Right forelimb (tissue), 1 donor: ENCODE measurements at regions not wholly inside any gene's neighbourhood (a gene's known extent, or its start where the extent isn't known, plus 50 kb on each side); places are given as distances from the start of the nearest gene placed in this dataset.
"Not testable (repeated sequence)": the region's sequence is repeated elsewhere in the genome, so short reads cannot be mapped to it uniquely, and the experiment has no call there.

Experiments
- DNase-seq: peaks from one replicate; pipeline ENCODE4 v3.0.0-alpha.2; 2018

DNA sequence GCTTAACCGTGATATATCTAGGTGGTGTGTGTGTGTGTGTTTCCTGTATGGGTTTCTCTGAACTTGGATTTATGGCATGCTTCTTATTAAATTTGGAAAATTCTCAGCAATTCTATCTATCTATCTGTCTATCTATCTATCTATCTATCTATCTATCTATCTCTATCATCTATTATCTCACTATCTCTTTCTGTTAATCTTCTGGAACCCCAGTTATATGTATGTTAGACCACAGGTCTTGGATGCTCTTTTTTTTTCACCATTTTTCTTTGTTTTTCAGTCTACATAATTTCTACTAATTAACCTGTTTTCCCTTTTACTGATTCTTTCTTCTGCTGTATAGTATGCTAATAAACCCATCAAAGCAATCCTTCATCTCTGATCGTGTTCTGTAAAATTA is 538.0 kb downstream of the PTPRU start:
- no peak for DNase-seq

DNA sequence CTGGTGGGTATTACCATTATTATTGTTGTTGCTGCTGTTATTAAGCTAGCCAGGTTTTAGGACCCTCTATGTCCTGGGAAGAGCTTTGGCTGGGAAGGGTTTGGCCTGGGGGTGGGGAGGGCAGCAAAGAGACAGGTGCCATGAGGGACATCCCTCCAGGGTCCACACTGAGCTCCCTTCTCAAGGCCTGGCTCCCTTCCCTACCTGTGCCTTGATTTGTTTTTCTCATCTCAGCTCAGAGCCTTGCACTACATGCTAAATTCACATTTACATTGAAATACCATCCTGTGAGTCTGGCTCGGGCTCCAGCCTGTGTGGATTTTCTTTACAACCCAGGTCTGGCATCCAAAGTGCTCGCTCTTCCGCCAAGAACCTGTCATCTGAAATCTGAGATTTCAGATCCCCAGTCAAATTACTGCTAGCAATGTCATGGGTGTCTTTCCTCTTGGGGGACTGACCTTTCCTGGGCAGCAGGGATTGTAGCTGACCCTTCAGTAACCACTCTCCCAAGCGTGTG is 536.3 kb downstream of the PTPRU start:
- no peak for DNase-seq

DNA sequence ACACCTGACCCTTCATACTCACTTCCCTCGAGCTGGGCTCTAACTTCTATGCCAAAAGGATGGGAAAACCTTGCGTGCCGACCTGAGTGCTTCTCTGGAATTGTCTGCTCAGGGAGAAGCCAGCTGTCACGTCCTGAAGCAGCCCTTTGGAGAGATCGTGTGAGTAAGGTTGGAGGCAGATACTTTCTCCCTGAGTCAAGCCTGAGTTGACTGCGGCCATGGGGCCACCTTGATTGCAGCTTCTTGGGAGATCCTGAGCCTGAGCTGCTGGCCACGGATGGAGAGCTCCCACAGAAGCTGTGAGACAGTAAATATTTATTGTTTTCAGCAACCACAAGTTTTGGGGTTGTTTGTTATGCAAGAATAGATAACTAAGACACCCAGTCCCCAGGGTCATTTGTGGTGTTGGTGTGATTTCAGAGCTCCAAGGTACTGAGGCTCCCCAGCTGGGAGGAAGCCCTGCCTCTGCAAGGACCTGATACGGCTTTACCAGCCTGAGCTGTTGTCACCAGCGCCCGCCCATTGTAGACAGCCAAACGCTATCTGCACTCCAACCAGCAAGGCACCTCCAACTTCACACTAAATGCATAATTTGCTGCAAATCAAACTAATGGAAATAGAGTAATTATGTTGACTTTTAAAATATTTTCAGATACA is 531.6 kb downstream of the PTPRU start:
- DNase-seq, result no peak

DNA sequence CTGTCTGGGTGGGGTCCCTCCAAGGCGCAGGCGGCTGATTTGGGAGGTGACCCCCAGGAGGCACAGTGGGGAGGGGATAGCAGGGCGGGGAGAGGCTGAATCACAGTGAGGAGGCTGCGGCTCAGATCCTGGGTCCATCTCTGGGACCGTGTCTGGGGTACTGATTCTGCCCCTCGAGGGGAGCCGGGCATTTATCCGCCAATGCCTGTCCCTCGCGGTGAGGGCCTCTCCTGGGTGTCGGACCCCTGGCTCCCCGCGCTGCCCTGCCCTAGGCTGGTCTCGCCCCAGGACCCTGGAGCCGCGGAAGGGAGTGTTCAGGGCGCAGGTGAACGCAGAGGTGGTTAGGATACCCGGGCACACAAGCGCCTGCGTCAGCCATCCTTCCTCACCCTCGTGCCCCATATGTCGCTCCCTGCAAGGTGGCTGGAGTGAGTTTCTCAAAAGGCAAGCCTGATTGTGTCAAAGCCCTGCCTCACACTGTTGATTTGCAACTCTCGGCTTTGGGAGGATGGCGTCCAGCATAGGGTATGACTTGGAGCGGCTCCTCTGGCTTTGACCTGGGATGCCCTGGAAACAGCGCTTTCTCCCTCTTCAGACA is 530.9 kb downstream of the PTPRU start:
- DNase-seq, result no peak

DNA sequence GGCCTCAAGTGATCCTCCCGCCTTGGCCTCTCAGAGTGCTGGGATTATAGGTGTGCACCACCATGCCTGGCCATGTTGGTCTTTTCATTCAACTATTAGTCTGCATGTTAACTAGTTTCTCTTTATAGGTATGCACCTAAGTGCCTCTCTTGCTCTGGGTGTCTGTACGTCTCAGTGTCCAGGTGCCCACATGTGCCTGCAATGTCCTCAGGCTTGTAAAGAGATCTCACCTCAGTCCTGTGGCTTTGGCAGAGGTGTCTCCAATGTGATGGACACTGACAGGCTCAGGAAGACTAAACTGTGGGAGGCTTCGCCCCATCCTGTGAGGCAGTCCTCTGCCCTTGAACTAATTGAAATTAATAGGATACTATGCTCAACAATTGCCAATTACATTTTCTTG is 526.3 kb downstream of the PTPRU start:
- DNase-seq, result no peak

DNA sequence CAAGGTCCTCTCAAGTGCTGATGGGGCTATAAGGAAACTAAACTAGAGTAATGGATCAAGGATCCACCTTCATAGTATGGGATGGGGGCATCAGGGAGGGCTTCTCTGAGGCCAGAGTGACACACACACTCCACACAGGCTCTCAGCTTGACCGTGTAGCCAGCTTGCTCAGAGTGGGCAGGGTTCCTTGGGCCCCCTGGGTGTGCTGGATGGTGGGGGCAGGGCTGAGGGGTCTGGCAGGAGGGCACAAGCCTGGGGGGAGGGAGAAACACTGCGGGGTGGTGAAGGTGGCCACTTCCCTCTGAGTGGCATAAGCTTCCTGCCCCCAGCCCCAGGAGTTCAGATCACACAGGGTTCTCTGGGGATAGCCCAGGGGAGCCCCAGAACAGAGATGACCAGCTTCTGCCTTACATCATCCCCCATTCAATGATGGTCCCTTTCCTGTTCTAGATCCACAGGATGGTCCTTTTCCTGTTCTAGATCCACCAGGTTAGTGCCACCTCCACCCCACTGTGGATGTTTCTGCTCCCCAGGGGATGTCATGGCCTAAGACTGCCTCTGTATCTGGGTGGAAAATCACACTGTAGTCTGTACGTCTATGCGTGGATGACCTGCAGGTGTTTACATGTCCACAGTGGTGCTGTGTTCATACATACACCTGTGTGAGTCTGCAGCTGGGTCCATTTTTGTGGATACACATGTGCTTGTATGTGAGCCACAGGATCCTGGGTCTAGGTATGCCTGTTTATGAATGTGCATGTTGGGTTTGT is 525.0 kb downstream of the PTPRU start:
- DNase-seq, result no peak

DNA sequence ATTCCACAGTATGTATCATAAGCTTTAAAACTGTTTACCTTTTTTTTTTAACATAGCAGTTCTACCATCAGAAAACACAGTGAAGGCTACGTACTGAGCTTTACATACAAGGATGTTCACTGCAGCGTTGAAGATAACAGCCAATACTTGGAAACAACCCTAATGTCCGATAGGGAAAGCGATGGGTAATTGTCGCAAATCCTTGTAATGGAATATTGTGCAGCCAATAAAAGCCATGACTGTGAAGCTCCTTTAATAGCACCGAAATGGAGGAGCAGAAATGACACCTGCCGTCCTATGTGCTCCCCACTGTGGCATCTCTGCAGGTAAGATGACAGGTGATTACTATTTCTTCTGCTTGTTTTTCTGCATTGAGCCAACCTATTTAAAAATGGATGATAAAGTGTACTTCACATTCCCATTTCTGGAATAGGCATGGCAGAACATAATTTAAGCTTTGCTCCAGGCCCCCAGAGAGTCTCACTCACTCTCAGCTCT is 523.8 kb downstream of the PTPRU start:
- DNase-seq, result no peak

DNA sequence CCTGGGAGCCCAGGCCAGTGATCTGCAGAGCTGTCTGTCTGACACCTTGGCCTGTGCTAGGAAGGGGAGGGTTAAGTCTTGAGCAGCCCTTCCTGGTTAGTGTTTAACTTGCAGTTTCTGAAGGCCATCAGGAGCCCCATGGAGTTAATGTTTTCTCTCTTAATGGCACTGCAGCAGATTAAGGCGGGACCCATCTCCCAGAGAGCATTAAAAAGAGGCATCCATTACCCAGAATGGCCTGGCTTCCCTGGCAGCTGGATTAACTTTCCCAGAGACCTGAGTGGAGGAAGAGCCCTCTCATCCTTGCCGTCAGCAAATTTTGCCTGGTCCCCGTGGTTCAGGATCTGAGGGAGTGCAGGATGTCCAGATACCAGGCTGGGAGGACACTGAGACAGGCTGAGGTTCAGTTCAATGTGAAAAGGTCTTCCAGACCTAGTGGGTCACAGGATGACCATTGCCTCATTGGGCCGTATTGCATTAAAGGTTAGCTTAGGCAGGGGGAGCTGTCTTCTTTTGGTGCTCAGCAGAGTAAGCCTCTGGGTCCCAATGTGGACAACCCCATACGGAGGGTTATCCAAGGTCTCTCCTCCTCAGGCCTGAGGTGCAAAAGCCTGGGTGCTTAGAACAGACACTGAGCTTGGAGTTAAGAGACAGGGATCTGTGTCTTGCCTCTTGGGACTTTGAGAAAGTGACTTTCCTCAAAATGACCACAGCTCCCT is 522.6 kb downstream of the PTPRU start:
- DNase-seq, result no peak

DNA sequence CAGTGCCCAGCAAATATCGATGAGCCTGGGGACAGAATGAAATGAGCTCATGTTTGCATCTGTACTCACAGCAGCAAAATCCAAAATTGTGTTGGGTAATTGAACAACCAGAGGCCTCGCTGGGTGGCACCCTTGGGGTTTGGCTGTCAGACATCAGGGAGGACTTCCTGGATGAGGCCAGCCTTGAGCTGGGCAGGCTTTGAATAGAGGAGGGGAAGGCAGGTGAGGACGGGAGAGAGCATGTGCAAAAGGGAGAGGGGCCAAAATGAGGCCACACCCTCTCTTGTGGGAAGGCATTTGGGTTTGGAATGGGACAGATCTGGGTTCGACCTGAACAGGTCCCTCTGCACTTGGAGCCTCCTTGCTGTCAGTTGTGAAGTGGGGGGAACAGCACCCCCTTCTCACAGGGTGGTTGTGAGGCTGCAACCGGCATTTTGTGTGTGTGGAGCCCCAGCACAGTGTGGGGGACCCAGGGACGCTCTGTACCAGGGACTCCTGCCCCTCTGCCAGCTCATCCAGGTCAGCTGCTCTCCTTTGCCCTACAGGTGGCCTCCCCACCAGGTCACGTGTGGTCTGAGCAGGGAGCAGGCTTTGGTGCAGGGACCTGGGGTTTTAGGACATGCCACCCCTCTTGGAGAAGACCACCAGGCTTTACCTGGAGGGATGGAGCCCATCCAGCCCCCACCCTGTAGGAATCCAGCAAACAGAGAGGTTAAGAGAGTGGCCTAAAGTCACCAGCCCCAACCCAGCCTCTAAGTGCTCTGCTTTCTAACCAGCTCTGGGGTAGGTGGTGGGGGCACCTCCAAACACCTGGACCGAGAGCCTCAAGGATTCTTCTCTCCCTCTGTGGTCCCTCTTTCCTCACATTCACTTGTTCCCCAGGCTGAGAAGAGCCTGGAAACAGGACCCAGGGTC is 521.8 kb downstream of the PTPRU start:
- no peak for DNase-seq

DNA sequence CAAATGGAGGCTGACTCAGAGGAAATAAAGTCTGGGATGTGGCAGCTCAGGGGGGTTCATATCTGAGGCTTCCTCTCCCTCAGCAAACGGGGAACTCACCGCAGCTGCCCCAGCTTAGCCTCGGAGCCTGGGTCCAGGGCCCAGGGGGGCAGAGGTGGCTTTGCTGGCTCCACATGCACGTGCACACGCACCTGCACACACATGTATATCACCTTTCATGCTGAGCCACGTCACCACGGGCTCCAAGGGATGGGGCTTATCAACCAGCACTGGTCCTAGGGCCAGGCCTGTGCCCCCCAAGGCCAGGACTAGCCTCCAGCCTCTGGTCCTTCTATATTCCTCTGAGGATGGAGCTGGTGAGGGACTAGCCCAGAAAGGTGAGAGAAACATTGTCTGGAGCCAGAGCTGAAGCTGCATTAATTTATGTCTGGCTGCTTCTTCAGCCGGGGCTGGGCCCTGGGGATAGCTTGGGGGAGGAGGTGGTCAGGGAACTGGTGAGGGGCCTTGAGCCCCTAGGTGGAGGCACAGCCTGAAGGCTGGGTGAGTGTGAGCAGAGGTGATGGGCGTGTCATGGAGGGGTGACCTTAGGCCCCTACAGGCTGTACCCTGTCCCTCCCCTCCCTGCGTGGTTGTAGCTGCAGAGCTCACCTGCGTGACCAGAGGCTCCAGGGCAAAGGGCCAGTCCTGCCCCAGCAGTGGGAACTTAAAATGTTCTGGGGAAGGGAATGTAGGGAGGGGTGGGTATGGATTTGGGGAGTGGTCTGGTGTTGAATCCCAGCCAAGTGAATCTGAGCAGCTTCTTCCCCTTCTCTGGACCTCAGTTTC is 520.8 kb downstream of the PTPRU start:
- no peak for DNase-seq

DNA sequence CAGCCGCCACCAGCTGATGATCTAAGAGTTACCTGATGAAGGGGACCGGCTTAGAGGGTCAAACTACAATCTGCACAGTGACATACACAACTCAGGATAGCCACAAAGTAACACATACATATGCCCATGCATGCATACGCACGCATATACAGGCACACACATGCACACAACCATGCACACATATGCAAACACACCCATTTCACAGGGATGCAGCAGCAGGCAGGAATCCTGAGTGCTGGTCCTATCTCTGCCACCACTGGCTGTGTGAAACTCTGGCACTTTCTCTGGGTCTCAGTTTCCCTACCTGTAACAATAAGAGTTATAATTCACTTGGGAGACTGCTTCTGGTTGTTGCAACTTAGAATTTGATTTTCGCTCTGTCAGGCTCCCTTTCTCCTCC is 520.2 kb downstream of the PTPRU start:
- DNase-seq, result no peak

DNA sequence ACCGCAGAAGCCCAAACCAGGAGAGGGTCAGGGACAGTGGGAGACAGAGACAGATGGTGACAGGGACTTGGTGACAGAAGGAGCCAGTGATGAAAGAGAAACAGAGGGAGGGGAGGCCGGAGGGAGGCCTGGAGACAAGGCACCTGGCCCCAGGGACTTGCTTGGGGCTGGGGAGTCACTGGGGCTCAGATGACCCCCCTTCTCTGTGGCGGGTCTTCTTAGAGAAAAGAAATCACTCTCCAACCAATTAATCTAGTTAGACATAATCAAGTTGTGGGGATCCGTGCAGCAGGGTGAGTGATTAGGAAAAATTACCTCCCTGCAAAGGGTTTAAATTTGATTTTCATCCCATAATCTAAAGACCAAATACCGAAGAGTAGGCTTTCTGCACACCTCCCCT is 519.8 kb downstream of the PTPRU start:
- DNase-seq, result no peak

DNA sequence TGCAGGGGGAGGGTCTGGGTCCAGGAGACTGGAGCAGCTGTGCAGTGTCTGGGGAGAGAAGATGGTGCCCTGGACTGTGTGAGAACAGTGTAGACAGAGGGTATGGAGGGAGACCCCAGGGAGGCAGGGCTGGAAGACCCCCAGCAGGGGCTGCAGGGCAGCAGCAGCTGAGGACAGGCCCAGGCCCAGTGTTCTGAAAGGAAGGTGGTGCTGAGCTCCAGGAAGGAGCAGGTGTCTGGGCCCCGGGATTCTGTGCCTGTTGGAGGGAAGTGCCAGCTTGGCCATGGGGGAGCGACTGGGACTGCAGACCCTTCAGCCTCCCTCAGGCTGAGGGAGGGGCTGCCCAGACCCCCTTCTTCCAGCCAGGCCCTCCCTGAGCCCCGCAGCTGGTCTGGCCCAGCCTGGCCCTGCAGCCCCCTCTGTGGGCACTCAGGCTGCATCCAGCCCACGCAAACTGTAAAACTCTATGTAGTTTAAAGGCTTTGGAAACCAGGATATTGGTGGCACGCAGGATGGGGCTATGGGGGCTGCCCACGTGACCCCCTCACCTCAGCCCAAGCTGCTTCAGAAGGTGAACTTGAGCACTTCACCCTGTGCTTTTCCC is 519.2 kb downstream of the PTPRU start:
- DNase-seq, result not testable (repeated sequence)

DNA sequence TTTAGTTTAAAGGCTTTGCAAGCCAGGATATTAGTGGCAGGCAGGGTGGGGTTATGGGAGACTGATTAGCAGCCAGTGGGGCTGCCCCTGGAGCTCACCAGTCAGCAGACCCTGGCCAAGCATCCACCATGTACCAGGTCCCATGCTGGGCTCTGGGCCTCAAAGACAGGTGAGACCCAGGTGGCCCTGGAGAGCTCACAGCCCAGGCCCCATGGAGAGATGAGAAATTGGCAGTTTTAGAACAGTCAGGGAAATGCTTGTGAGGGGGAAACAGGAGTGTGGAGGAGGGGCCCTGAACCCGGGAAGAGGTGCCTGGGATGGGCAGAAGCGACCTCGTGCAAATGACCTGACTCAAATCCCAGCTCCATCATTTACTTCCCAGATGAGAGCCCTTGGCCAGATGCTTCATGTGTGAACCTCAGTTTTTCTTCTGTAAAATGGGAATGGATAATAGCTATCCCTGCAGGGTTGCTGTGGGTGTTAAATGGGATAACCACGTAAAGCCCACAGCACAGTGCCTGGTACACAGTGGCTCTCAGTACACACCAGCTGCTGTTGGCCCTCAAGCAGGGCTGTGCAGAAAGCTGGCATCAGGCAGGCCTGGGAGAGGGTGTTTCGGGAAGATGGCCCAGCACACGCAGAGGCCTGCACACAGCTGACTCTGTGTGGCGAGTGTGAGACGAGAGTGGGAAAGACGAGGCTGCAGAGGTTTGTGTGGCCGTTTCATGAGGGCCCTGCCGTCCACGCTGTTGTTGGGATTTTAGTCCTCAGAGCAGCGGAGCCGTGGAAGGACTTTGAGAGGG is 518.5 kb downstream of the PTPRU start:
- DNase-seq, result no peak

DNA sequence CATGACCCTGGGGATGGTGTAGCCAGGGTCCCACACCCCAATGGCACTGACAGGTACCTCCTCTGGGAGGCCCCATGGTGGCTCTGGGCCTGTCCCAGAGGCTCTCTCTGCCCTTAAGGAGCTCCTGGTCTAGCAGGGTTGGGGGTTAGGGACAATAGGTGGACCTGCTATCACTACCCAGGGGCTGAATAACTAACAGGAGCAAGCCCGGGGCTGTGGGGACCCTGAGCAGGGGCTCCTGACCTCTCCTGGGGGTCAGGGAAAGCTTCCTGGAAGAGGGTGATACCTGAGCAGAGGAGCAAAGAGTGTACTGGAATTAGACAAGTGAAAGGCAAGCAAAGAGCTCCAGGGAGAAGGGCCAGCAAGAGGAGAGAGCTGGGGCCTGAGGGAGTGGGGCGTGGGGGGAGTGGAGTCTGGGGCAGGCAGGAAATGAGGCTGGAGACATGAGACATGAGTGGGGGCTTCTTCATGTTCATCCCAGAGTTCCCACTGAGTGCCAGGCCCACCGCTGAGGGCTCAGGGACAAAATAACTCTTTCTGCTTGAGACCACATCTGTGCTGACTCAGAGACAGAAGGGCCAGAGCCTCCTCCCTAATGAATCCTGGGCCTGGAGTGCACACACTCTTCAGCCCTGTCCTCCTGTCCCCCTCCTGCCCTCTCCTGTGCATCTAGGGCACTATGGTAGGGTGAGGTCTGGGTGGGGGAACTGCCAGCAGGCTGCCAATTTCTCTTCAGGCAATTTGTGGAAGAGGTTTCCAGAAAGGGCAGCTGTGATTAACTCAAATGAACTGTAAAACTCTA is 517.6 kb downstream of the PTPRU start:
- DNase-seq, result no peak

DNA sequence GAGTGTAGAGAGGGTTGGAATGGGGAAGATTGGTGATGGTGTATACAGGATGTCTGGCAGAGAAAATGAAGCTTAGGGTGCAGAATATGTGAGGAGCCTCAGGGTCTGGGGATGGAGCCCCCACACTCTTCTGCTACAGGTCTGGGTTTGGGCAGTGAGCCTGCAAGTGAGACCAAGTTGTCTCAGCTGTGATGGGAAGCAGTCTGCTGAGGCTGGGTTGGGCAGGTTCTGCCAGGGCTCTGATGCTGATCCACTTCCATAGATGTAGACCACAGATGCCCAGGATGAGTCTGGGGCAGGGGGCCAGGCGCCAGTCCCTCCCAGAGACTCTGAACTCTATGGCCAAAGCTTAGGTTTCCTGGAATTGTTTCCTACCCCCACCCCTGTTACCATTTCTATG is 516.9 kb downstream of the PTPRU start:
- no peak for DNase-seq

DNA sequence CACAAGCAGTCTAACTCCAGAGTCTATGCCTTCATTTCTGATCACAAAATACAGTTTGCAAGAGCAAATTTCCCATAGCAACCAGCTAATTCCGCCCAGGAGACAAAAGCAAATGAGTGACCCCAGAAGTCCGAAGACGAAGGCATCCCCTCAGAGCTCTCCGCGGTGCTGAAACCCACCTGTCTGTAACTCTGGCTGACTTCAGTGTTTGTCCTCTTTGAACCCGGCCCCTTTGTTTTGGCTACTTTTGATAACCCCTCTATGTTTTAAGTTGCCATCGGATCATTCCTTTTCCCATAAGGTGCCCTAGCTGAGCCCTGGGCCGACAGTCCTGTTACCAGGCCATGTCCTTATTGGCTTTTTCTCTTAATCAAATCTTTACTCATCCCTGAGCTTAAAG is 515.8 kb downstream of the PTPRU start:
- no peak for DNase-seq

DNA sequence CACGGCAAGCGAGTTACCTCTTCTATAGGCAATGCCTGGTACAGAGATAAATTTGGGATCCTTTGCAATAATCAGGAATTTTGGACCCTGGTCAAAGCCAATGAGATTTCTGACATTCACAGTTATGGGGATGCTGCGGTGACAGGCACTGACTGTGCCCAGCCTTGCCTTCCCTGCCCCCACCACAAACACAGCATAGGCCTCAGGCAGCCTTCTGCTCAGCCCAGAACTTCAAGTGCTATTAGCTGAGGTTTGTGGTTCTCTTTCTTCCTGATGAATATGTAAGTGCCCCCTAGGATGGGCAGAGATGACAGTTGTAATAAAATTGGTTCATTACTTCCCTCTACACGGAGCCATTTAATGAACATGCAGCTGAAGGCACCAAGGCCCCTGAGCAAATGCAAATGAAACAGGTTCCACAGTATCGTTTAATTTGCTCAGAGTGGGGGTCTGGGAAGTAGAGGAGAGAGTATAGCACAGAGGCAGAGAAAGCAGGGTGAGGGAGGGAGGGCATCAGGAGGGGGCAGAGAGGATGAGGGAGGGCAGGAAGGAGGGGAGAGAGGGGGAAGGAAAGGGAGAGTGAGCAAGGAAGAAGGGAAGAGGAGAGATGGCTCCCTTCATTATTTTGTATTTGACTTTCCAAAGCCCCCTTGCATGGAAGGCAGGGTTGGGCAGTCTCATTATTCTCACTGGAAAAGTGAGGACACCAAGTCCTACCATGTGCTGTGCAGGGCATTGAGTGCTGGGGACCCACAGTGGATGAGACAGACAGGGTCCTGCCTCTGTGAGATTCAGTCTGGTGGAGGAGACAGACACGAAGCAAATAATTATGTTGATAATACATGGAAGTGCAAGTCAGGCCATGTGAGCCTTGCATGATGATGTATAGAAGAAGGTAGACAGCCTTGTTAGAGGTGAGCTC is 513.0 kb downstream of the PTPRU start:
- DNase-seq, result no peak
